GM12865 (cell line): ENCODE measurements at regions not wholly inside any gene's neighbourhood (a gene's known extent, or its start where the extent isn't known, plus 50 kb on each side); places are given as distances from the start of the nearest gene placed in this dataset.

Experiments
- DNase-seq: peaks from one replicate; pipeline ENCODE4 v3.0.0; 2010; ENCODE audit warnings: low read depth
- H3K4me3 ChIP-seq: 2 replicates; pipeline ENCODE4 v1.5.1; 2011; ENCODE audit warnings: mild to moderate bottlenecking, low read depth, low read length, control low read depth
- CTCF ChIP-seq: IDR thresholded peaks from 2 replicates; pipeline ENCODE4 v1.5.1; 2011; ENCODE audit warnings: low read length, control low read depth, low read depth, inconsistent platforms; ENCODE audit not compliant: insufficient read depth; ENCODE audit errors: missing control alignments

GRCh38 chr2:241936457-241937133, 67.1 kb downstream of the RTP5 start:
- no peak overlapping the region for H3K4me3 ChIP-seq
- DNase-seq: no peak
- TF ChIP-seq CTCF: no peak

GRCh38 chr2:241937297-241937696, 67.8 kb downstream of the RTP5 start:
- no peak for TF ChIP-seq CTCF
- no peak overlapping the region for H3K4me3 ChIP-seq
- DNase-seq: no peak

GRCh38 chr2:241939541-241939940, 70.0 kb downstream of the RTP5 start:
- no peak for DNase-seq
- no peak overlapping the region for H3K4me3 ChIP-seq
- no peak for TF ChIP-seq CTCF

- peak; percentile 35 for TF ChIP-seq CTCF
- H3K4me3 ChIP-seq: no peak overlapping the region
- DNase-seq: no peak
These were observed 70.8 kb downstream of the RTP5 start for GRCh38 chr2:241940329-241940728.

- no peak overlapping the region for H3K4me3 ChIP-seq
- TF ChIP-seq CTCF: no peak
- DNase-seq: no peak
These were observed 72.3 kb downstream of the RTP5 start for GRCh38 chr2:241941691-241942301.

GRCh38 chr2:241942416-241943208, 73.1 kb downstream of the RTP5 start:
- no peak for DNase-seq
- H3K4me3 ChIP-seq: no peak overlapping the region
- no peak for TF ChIP-seq CTCF
